ENCODE measurements at regions not wholly inside any gene's neighbourhood (a gene's known extent, or its start where the extent isn't known, plus 50 kb on each side); places are given as distances from the start of the nearest gene placed in this dataset.

- H4K20me1 ChIP-seq (ENCODE audit: insufficient read depth, low read length) = no peaks in the 10 kb centered on the region
- no peak overlapping the region for H2AFZ ChIP-seq (replicated peaks; ENCODE audit: low read length, poor library complexity)
- CTCF ChIA-PET = no interaction called here
- no peak overlapping the region for H2BK120ac ChIP-seq (ENCODE audit: low read depth, low read length)
- no peak overlapping the region for H3K4ac ChIP-seq (ENCODE audit: low read depth, low read length)
- dilution Hi-C loops (cut with HindIII; ENCODE audit: low sequenced_read_pairs, unreplicated experiment) = no loop called here
- H3K4me1 ChIP-seq (ENCODE audit: control insufficient read depth, insufficient read depth, low read length) = no peaks in the 10 kb centered on the region
- no peak overlapping the region for H3K4me3 ChIP-seq (ENCODE audit: insufficient read depth, low read depth, low read length)
- no TSS peak for BruUV-seq (replicated peaks)
- H3K14ac ChIP-seq (replicated peaks; ENCODE audit: low read depth, low read length) = no peak overlapping the region
- no peak overlapping the region for H3K9ac ChIP-seq (ENCODE audit: low read depth, low read length)
- no peaks in the 10 kb centered on the region for H3K79me1 ChIP-seq (ENCODE audit: low read depth in 1 of 2, low read length in 2 of 2)
- intact Hi-C loops (cut with micrococcal nuclease) = no loop called here
- no peak for DNase-seq
- no peak overlapping the region for H4K5ac ChIP-seq (ENCODE audit: low read depth, low read length)
- no peak overlapping the region for H2BK5ac ChIP-seq (ENCODE audit: low read depth, low read length, poor library complexity, severe bottlenecking)
- no peak overlapping the region for H3K27ac ChIP-seq (ENCODE audit: insufficient read depth, low read length)
- H3K9me3 ChIP-seq (ENCODE audit: control insufficient read depth, insufficient read depth, low read length) = no peaks in the 10 kb centered on the region; the same call in 1 of the 2 replicates
- no peak for ATAC-seq (ENCODE audit: low read depth)
- H4K8ac ChIP-seq (ENCODE audit: low read depth in 2 of 2, low read length in 2 of 2) = no peak overlapping the region
- no peak overlapping the region for H3K18ac ChIP-seq (ENCODE audit: low read depth, low read length)
- H2AK9ac ChIP-seq (replicated peaks; ENCODE audit: low read depth, low read length, poor library complexity) = no peak overlapping the region
- H3K9me1 ChIP-seq (ENCODE audit: insufficient read depth, low read length) = no peaks in the 10 kb centered on the region
- no peak overlapping the region for H3K56ac ChIP-seq (ENCODE audit: extremely low read depth, insufficient read depth, low read length)
- no peak overlapping the region for H2BK20ac ChIP-seq (ENCODE audit: low read depth, low read length)
- POLR2A ChIA-PET (ENCODE audit: unreplicated experiment) = no interaction called here
- no peak overlapping the region for H2BK15ac ChIP-seq (ENCODE audit: low read depth, low read length)
- H4K91ac ChIP-seq (ENCODE audit: insufficient read depth, low read depth, low read length) = no peak overlapping the region
- in situ Hi-C loops (cut with MboI; ENCODE audit: low sequenced_read_pairs) = no loop called here
- no peak overlapping the region for H3K23ac ChIP-seq (ENCODE audit: low read depth, low read length)
- H2AK5ac ChIP-seq (ENCODE audit: low read depth, low read length) = no peak overlapping the region
- no peak overlapping the region for H3K4me2 ChIP-seq (ENCODE audit: low read depth, low read length)
- H3K36me3 ChIP-seq (ENCODE audit: control insufficient read depth, insufficient read depth, low read length) = no peaks in the 10 kb centered on the region
- H3K27me3 ChIP-seq (ENCODE audit: control insufficient read depth, insufficient read depth, low read length) = no peaks in the 10 kb centered on the region
- TF ChIP-seq CTCF (conservative IDR thresholded peaks at IDR 0.05; ENCODE audit: low read depth, low read length) = no peak
- TF ChIP-seq CEBPB (IDR thresholded peaks at IDR 0.05; ENCODE audit: low read depth, low read length) = no peak
- TF ChIP-seq USF2 (IDR thresholded peaks at IDR 0.05; ENCODE audit: low read depth, low read length) = no peak
- no peak for TF ChIP-seq NFE2L2 (IDR thresholded peaks at IDR 0.05; ENCODE audit: low read depth, low read length)
- TF ChIP-seq RAD21 (IDR thresholded peaks at IDR 0.05; ENCODE audit: low read length) = no peak
- no peak for TF ChIP-seq POLR2A (IDR thresholded peaks at IDR 0.05; ENCODE audit: low read depth, low read length)
- no peak for TF ChIP-seq RCOR1 (IDR thresholded peaks at IDR 0.05; ENCODE audit: insufficient replicate concordance, low read length)
- TF ChIP-seq ELK1 (IDR thresholded peaks at IDR 0.05; ENCODE audit: borderline replicate concordance, low read depth, low read length) = no peak
- TF ChIP-seq SMC3 (IDR thresholded peaks at IDR 0.05; ENCODE audit: low read depth, low read length) = no peak
- no peak for TF ChIP-seq RFX5 (IDR thresholded peaks at IDR 0.05; ENCODE audit: low read depth, low read length)
- TF ChIP-seq CHD1 (IDR thresholded peaks at IDR 0.05; ENCODE audit: low read depth, low read length) = no peak
- TF ChIP-seq FOS (IDR thresholded peaks at IDR 0.05; ENCODE audit: low read depth, low read length) = no peak
- TF ChIP-seq MAZ (IDR thresholded peaks at IDR 0.05; ENCODE audit: borderline replicate concordance, low read depth, low read length) = no peak
- TF ChIP-seq MXI1 (IDR thresholded peaks at IDR 0.05; ENCODE audit: borderline replicate concordance, low read depth, low read length) = no peak
- no peak for TF ChIP-seq MAFK (IDR thresholded peaks at IDR 0.05; ENCODE audit: low read depth, low read length)
- no peak for TF ChIP-seq BHLHE40 (IDR thresholded peaks at IDR 0.05; ENCODE audit: low read depth, low read length)
Observed at GRCh38 chr13:103960001-103960400, 893.8 kb upstream of the SLC10A2 start.

All from IMR-90 (cell line).